Hepatocyte (in vitro differentiated cells): ENCODE measurements at regions not wholly inside any gene's neighbourhood (a gene's known extent, or its start where the extent isn't known, plus 50 kb on each side); places are given as distances from the start of the nearest gene placed in this dataset.

ENCODE experiments used
- DNase-seq: peaks from one replicate; pipeline ENCODE4 v3.0.0-alpha.2; 2016; ENCODE audit warnings: low spot score
- H2AFZ ChIP-seq: fragments of 200-600 bp; sonication (generic); 2 replicates; pipeline ENCODE4 v1.6.0; 2016; ENCODE audit warnings: antibody characterized with exemption, mild to moderate bottlenecking
- H3K27ac ChIP-seq: fragments of 200-600 bp; sonication (generic); 2 replicates; pipeline ENCODE4 v1.5.1; 2016; ENCODE audit warnings: mild to moderate bottlenecking
- H3K27me3 ChIP-seq: fragments of 200-600 bp; sonication (generic); 2 replicates; pipeline ENCODE4 v1.6.1; 2016
- H3K36me3 ChIP-seq: fragments of 200-600 bp; sonication (generic); replicated peaks from 2 replicates; pipeline ENCODE4 v1.5.1; 2016; ENCODE audit warnings: low read depth; ENCODE audit not compliant: insufficient read depth
- H3K4me1 ChIP-seq: fragments of 200-600 bp; sonication (generic); 2 replicates; pipeline ENCODE4 v1.5.1; 2016; ENCODE audit warnings: mild to moderate bottlenecking, moderate library complexity; ENCODE audit not compliant: insufficient read depth
- H3K4me2 ChIP-seq: fragments of 200-600 bp; sonication (generic); 2 replicates; pipeline ENCODE4 v1.6.0; 2016
- H3K4me3 ChIP-seq: fragments of 200-600 bp; sonication (generic); 2 replicates; pipeline ENCODE4 v1.5.1; 2016; ENCODE audit warnings: mild to moderate bottlenecking
- H3K79me2 ChIP-seq: fragments of 200-600 bp; sonication (generic); 2 replicates; pipeline ENCODE4 v1.6.0; 2017; ENCODE audit warnings: mild to moderate bottlenecking
- H3K9me2 ChIP-seq: fragments of 200-600 bp; sonication (generic); replicated peaks from 2 replicates; pipeline ENCODE4 v1.6.0; 2017; ENCODE audit warnings: mild to moderate bottlenecking; ENCODE audit not compliant: insufficient read depth
- H3K9me3 ChIP-seq: fragments of 200-600 bp; sonication (generic); 2 replicates; pipeline ENCODE4 v1.5.1; 2016; ENCODE audit warnings: low read depth, mild to moderate bottlenecking
- H4K20me1 ChIP-seq: fragments of 200-600 bp; sonication (generic); 2 replicates; pipeline ENCODE4 v1.6.0; 2016; ENCODE audit warnings: mild to moderate bottlenecking; ENCODE audit not compliant: insufficient read depth, poor library complexity, severe bottlenecking
- EZH2 ChIP-seq: fragments of 200-600 bp; sonication (generic); IDR thresholded peaks from 2 replicates; pipeline ENCODE4 v1.6.1; 2016; ENCODE audit warnings: antibody characterized with exemption, mild to moderate bottlenecking, borderline replicate concordance
- EZH2phosphoT487 ChIP-seq: fragments of 200-600 bp; sonication (generic); IDR thresholded peaks from one replicate; pipeline ENCODE4 v1.6.1; 2018; ENCODE audit warnings: antibody characterized with exemption, mild to moderate bottlenecking, low read depth, moderate library complexity; ENCODE audit not compliant: unreplicated experiment, severe bottlenecking
- WGBS: methylation state at CpG from one replicate; pipeline ENCODE4 v1.1.6; 2016; ENCODE audit warnings: low lambda C conversion rate; ENCODE audit errors: missing lambda C conversion rate; 5-methylcytosine and 5-hydroxymethylcytosine counted together
- TF ChIP-seq, protein P1 (sequence below): fragments of 200-600 bp; sonication (generic); IDR thresholded peaks from 2 replicates; pipeline ENCODE4 v1.5.1; 2016; ENCODE audit warnings: antibody characterized with exemption, mild to moderate bottlenecking; ENCODE audit not compliant: poor library complexity

DNA sequence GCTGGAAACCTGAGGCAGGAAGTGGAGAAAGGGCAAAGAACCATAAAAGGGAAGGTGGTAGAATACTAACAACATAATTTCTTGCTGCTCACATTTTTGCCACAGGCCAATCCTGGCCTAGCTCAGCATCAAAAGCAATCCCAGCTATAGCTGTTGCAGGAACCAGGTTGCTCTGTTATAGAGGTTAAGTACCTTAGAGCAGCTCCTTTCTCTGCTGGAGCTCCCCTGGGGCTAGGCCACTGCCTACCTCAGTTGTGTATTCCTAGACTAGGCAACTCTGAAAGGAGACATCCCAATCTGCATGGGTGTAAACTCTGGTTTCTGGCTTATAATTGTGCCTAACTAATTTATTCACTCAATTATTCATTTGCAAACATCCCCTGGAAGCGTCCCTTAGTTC, 108.4 kb downstream of the ZNF365 start:
- Histone ChIP-seq H3K9me2 (no peaks in the 10 kb centered on the region), H3K27ac (no peak overlapping the region), H3K4me3 (no peak overlapping the region), H3K36me3 (no peaks in the 10 kb centered on the region), H4K20me1 (no peaks in the 10 kb centered on the region), H3K4me1 (no peaks in the 10 kb centered on the region), H3K27me3 (no peaks in the 10 kb centered on the region), H3K79me2 (no peaks in the 10 kb centered on the region), H2AFZ (no peak overlapping the region), H3K9me3 (no peaks in the 10 kb centered on the region), H3K4me2 (no peak overlapping the region)
- DNase-seq: no peak
- WGBS: 86% methylated on average over 1 of the region's 1 CpG
- TF ChIP-seq, protein P1, sequence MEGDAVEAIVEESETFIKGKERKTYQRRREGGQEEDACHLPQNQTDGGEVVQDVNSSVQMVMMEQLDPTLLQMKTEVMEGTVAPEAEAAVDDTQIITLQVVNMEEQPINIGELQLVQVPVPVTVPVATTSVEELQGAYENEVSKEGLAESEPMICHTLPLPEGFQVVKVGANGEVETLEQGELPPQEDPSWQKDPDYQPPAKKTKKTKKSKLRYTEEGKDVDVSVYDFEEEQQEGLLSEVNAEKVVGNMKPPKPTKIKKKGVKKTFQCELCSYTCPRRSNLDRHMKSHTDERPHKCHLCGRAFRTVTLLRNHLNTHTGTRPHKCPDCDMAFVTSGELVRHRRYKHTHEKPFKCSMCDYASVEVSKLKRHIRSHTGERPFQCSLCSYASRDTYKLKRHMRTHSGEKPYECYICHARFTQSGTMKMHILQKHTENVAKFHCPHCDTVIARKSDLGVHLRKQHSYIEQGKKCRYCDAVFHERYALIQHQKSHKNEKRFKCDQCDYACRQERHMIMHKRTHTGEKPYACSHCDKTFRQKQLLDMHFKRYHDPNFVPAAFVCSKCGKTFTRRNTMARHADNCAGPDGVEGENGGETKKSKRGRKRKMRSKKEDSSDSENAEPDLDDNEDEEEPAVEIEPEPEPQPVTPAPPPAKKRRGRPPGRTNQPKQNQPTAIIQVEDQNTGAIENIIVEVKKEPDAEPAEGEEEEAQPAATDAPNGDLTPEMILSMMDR: no peak
- TF ChIP-seq EZH2: no peak
- TF ChIP-seq EZH2phosphoT487: no peak

DNA sequence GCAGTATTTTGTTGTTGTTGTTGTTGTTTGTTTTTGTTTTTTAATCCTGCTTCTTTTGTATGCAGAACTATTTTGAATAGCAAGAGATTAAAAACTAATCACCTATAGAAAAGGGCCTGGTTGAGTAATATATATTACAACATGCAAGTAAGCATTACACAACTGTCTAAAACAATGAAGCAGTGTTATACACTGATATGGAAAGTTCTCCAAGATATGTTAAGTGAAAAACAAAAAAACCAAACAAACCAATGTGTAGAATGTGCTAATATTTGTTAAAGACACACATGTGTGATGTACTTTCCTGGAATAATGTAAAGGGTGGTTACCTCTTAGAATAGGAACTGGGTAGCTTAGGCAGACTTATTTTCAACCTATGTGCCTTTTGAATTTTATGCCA, 117.4 kb downstream of the ZNF365 start:
- Histone ChIP-seq H4K20me1 (no peaks in the 10 kb centered on the region), H2AFZ (no peak overlapping the region), H3K4me1 (no peaks in the 10 kb centered on the region), H3K27me3 (no peaks in the 10 kb centered on the region), H3K4me2 (no peak overlapping the region), H3K36me3 (no peaks in the 10 kb centered on the region), H3K79me2 (no peaks in the 10 kb centered on the region), H3K27ac (no peak overlapping the region), H3K9me3 (no peaks in the 10 kb centered on the region), H3K9me2 (no peaks in the 10 kb centered on the region), H3K4me3 (no peak overlapping the region)
- no peak for DNase-seq
- TF ChIP-seq EZH2: no peak
- TF ChIP-seq, protein P1: no peak
- TF ChIP-seq EZH2phosphoT487: no peak

DNA sequence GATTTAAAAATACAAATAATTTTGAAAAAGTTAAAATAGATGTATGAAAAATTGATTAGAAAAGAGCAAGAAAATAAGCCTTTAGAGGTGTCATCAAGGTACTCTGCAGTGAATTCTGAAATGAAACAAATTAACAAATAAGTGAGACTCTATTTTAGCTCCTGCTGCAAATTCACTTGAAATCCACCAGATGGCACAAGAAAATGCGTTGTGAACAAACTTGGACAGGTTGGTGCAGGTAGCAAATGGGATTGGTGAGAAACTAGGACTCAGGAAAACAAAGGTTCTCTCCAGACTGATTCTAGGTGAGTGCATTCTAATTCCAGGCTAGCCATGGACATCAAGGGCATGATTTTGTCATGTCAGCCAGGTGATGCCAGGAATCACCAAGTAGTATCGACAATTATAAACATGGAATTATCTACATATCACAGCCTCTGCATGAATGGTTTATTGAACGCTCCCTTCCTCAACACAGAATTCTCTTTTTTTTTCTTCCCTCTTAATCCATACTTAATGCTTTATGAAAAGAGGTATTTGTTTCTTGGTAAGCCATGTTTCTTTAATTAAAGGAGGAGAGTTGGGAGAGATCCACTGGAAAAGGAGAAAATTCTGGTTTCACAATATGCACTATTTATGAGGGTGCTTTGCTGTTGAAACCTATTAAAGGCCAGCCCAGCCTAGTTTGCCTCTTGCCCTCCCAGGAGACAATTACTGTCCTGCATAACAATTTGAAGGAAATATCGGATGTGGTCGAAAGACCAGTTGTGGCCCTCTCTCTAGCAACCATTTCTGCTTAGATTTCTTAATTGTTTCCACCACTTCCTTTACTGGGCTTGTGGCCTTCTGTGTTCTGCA, 118.1 kb downstream of the ZNF365 start:
- Histone ChIP-seq H4K20me1 (no peaks in the 10 kb centered on the region), H3K9me2 (no peaks in the 10 kb centered on the region), H3K4me3 (no peak overlapping the region), H2AFZ (no peak overlapping the region), H3K9me3 (no peaks in the 10 kb centered on the region), H3K79me2 (no peaks in the 10 kb centered on the region), H3K27ac (no peak overlapping the region), H3K4me1 (no peaks in the 10 kb centered on the region), H3K36me3 (no peaks in the 10 kb centered on the region), H3K27me3 (no peaks in the 10 kb centered on the region), H3K4me2 (no peak overlapping the region)
- TF ChIP-seq, protein P1: peak; percentile 73
- no peak for TF ChIP-seq EZH2phosphoT487
- 74% methylated on average over 5 of the region's 5 CpGs for WGBS
- DNase-seq: peak; percentile 41

GRCh38 chr10:62492870-62493180, 118.7 kb downstream of the ZNF365 start:
- no peaks in the 10 kb centered on the region for H3K9me2 ChIP-seq
- WGBS: 94% methylated on average over 3 of the region's 3 CpGs
- no peak overlapping the region for H3K4me2 ChIP-seq
- H3K36me3 ChIP-seq: no peaks in the 10 kb centered on the region
- H3K79me2 ChIP-seq: no peaks in the 10 kb centered on the region
- no peaks in the 10 kb centered on the region for H3K9me3 ChIP-seq
- H2AFZ ChIP-seq: no peak overlapping the region
- DNase-seq: no peak
- TF ChIP-seq EZH2phosphoT487 (no peak), EZH2 (no peak)
- TF ChIP-seq, protein P1: no peak
- H3K4me1 ChIP-seq: no peaks in the 10 kb centered on the region
- no peaks in the 10 kb centered on the region for H4K20me1 ChIP-seq
- H3K4me3 ChIP-seq: no peak overlapping the region
- no peak overlapping the region for H3K27ac ChIP-seq
- H3K27me3 ChIP-seq: no peaks in the 10 kb centered on the region
